ENCODE measurements at regions not wholly inside any gene's neighbourhood (a gene's known extent, or its start where the extent isn't known, plus 50 kb on each side); places are given as distances from the start of the nearest gene placed in this dataset.
"Not testable (repeated sequence)": the region's sequence is repeated elsewhere in the genome, so short reads cannot be mapped to it uniquely, and the experiment has no call there.

DNA sequence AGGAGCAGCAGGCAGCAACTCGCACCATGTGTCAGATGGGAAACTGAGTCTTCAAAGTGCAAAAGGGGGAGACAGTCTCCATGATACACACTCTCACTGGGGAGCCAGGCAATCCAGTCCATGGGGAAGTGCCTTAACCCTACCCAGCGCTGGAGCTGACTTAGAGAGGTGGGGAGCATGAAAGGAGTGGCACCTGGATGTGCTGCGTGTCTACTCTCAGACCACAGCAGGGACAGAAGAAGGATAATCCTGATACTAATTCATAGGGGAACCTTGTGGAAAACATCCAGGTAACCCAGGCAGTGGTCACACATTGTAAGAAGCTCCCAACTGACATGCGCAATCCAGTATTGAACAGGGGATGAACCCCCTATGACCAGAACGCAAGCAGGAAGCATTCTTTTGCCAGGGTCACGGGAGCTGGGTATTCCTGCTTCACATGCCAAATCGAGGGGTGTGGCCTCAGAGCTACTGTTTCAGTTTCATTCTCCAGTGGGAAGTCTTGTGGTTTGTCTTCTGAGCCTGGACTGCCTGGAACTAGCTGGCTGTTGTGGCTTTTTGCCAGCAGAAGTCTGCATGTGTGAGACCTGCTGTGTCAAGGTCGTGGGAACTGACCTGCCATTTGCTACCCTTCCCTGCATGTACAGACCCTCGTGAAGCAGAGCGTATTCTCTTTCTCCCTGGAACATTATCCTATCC is 367.6 kb upstream of the NDN start:
- FAIRE-seq (no peak), DNase-seq (ENCODE audit: low read depth) (no peak)
- Histone ChIP-seq H3K27me3 (ENCODE audit: control insufficient read depth, insufficient read depth, low read length) (no peaks in the 10 kb centered on the region), H3K36me3 (ENCODE audit: control insufficient read depth, insufficient read depth, low read length) (no peaks in the 10 kb centered on the region), H3K4me3 (ENCODE audit: low read depth, low read length) (no peak overlapping the region)
- TF ChIP-seq, protein P1, sequence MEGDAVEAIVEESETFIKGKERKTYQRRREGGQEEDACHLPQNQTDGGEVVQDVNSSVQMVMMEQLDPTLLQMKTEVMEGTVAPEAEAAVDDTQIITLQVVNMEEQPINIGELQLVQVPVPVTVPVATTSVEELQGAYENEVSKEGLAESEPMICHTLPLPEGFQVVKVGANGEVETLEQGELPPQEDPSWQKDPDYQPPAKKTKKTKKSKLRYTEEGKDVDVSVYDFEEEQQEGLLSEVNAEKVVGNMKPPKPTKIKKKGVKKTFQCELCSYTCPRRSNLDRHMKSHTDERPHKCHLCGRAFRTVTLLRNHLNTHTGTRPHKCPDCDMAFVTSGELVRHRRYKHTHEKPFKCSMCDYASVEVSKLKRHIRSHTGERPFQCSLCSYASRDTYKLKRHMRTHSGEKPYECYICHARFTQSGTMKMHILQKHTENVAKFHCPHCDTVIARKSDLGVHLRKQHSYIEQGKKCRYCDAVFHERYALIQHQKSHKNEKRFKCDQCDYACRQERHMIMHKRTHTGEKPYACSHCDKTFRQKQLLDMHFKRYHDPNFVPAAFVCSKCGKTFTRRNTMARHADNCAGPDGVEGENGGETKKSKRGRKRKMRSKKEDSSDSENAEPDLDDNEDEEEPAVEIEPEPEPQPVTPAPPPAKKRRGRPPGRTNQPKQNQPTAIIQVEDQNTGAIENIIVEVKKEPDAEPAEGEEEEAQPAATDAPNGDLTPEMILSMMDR (IDR thresholded peaks at IDR 0.05; ENCODE audit: insufficient read depth, low read length, severe bottlenecking), result no peak

DNA sequence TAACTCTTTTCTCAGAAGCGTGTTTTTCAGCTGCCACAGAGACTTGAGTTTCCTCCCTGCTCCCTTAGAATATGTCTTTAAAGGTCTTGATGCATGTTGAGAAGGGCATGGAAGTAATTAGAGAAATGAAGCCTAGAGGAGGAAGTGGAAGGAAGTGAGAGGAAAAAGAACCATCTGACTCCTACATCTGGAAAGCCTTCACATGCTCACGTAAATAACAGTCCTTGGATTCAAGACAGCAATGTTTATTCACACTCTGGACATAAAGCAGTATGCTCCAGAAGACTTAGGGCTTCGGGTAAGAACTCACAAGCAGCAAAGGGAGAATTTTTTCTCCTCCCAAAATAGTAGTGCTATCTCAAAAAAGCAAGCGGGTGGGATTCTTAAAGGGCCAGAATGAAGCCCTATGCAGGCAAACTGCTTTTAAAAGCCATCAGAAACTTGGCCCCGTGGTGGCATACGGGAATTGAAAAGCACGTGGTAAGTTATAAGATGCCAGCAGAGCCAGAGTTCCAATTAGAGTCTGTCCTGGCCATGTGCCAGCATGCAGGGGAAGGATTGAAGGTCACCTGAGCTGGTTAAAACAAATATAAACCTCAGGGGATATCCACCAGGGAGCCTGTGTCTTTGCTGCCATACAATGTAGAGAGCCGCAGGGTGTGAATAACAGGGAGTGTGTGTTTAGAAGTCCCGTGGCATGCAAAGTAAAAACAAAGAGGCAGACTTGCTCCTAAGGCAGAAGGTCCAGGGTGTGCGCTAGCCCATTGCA is 380.8 kb upstream of the NDN start:
- no peak for DNase-seq (ENCODE audit: low read depth)
- Histone ChIP-seq H3K36me3 (ENCODE audit: control insufficient read depth, insufficient read depth, low read length) (no peaks in the 10 kb centered on the region), H3K27me3 (ENCODE audit: control insufficient read depth, insufficient read depth, low read length) (no peaks in the 10 kb centered on the region), H3K4me3 (ENCODE audit: low read depth, low read length) (no peak overlapping the region)
- TF ChIP-seq, protein P1 (IDR thresholded peaks at IDR 0.05; ENCODE audit: insufficient read depth, low read length, severe bottlenecking), result no peak
- no peak for FAIRE-seq

DNA sequence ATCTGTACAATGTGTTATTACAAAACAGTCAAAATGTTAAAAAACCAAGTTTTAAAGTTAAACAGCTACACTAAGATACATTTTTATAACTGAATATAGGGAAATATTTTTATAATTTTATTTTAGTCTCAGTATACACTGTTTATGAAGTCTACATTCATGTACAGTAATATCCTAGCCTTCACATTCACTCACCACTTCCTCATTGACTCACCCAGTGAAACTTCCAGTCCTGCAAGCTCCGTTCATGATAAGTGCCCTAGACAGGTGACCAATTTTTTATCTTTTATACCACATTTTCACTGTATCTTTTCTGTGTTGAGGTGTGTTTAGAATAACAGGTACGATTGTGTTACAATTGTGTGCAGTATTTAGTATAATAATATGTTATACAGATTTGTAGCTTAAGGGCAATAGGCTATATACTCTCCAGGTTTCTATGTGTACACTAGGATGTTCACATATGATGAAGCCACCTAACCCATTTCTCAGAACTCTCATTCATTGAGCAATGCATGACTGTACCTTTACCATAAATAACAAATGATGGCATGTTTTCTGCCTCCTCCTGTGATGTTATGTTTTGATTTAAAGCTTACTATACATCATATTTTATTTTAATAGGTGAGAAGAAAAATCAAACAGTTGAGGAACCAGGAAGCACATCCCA is 388.4 kb upstream of the NDN start:
- TF ChIP-seq, protein P1 (IDR thresholded peaks at IDR 0.05; ENCODE audit: insufficient read depth, low read length, severe bottlenecking), result no peak
- FAIRE-seq (no peak), DNase-seq (ENCODE audit: low read depth) (peak; percentile 42)
- Histone ChIP-seq H3K27me3 (ENCODE audit: control insufficient read depth, insufficient read depth, low read length) (no peaks in the 10 kb centered on the region), H3K4me3 (ENCODE audit: low read depth, low read length) (no peak overlapping the region), H3K36me3 (ENCODE audit: control insufficient read depth, insufficient read depth, low read length) (no peaks in the 10 kb centered on the region)

DNA sequence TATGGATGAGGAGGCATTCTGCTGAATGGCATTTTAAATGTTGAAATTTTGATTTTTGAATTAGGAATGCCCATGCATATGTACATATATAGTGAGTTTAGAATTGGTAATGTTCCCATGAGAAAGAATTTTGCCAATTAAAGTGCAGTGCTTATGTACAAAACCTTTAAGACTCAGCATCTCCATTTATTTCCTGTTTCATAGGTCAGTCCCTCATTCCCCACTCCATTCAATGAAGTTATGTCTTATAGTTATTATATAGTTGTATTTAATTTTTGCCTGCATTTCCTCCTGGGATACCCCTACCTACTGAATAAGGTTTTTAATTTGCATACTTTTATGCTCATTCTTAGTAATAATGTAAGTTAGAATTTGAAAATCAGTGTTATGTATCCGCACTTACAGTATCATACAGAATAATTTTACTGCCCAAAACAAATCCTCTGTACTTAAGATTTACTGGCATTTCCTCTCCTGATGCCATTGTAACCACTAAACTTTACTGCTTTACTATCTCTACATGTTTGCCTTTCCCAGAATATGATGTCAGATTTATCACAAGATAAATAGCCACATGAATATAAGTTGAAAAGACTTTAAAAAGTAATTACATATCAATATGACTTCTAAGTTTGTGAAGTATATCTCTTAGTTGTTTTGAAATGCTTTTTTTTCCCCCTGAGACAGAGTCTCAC is 389.1 kb upstream of the NDN start:
- FAIRE-seq, result no peak
- TF ChIP-seq, protein P1 (IDR thresholded peaks at IDR 0.05; ENCODE audit: insufficient read depth, low read length, severe bottlenecking), result no peak
- Histone ChIP-seq H3K27me3 (ENCODE audit: control insufficient read depth, insufficient read depth, low read length) (no peaks in the 10 kb centered on the region), H3K36me3 (ENCODE audit: control insufficient read depth, insufficient read depth, low read length) (no peaks in the 10 kb centered on the region), H3K4me3 (ENCODE audit: low read depth, low read length) (no peak overlapping the region)
- DNase-seq (ENCODE audit: low read depth), result no peak

DNA sequence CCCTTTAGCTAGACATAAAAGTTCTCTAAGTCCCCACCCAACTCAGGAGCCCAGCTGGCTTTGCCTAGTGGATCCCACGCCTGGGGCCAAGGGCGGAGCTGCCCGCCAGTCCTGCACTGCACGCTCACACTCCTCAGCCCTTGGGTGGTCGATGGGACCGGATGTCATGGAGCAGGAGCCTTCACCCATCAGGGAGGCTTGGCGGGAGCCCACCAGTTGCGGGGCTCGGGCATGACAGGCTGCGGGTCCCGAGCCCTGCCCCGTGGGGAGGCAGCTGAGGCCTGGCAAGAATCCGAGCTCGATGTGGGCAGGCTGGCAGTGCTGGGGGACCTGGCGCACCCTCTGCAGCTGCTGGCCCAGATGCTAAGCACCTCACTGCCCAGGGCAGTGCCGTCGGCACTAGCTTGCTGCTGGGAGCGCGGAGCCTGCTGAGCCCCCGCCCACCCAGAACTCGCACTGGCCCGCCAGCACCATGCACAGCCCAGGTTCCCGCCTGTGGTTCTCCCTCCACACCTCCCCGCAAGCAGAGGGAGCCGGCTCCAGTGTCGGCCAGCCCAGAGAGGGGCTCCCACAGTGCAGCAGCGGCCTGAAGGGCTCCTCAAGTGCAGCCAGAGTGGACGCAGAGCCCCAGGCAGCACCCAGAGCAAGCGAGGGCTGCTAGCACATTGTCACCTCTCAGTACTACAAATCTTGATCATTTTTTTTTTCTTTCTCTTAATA is 391.4 kb upstream of the NDN start:
- Histone ChIP-seq H3K27me3 (ENCODE audit: control insufficient read depth, insufficient read depth, low read length) (no peaks in the 10 kb centered on the region), H3K4me3 (ENCODE audit: low read depth, low read length) (no peak overlapping the region), H3K36me3 (ENCODE audit: control insufficient read depth, insufficient read depth, low read length) (no peaks in the 10 kb centered on the region)
- DNase-seq (ENCODE audit: low read depth) (no peak), FAIRE-seq (no peak)
- TF ChIP-seq, protein P1 (IDR thresholded peaks at IDR 0.05; ENCODE audit: insufficient read depth, low read length, severe bottlenecking), result no peak

DNA sequence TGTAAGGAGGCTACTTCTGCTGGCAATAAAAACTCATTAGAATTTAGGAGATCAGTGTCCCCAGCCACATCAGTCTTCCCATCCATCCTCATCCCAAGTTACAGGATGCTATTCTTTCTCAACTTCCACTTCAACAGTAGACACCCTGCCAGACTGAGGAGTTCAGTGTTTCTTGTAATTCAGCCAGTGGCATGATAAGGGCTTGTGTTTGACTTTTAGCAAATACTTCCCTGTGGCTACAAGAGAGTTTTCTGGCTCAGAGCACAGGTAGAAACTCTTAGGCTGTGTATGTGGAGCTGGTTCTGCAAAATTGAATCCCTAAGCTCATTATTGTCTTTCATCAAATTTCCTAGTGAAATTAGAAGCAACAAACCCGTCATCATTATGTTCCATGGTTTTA is 401.8 kb upstream of the NDN start:
- not testable (repeated sequence) for H3K27me3 ChIP-seq (ENCODE audit: control insufficient read depth, insufficient read depth, low read length); DNase-seq (ENCODE audit: low read depth); H3K36me3 ChIP-seq (ENCODE audit: control insufficient read depth, insufficient read depth, low read length); FAIRE-seq; H3K4me3 ChIP-seq (ENCODE audit: low read depth, low read length)

DNA sequence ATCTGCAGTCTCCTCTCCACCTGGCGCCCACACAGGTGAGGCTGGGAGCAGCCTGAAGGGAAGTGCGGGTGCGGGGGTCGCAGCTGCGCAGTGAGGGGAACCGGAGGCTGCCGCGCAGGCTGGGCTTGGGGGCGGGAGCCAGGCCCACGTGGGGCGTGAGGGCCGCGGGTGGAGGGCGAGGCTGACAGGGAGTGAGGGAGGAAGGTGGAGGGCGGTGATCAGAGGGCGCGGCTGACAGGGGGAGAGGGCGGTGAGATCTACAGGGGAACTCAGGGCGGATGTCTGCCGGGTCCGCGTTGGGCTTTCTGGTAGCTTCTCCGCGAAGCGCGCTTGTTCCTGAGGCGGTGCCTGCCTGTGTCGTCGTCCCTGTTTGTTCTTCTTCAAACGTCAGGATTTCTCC is 414.4 kb upstream of the NDN start:
- not testable (repeated sequence) for FAIRE-seq; H3K4me3 ChIP-seq (ENCODE audit: low read depth, low read length); H3K36me3 ChIP-seq (ENCODE audit: control insufficient read depth, insufficient read depth, low read length); H3K27me3 ChIP-seq (ENCODE audit: control insufficient read depth, insufficient read depth, low read length); DNase-seq (ENCODE audit: low read depth)

DNA sequence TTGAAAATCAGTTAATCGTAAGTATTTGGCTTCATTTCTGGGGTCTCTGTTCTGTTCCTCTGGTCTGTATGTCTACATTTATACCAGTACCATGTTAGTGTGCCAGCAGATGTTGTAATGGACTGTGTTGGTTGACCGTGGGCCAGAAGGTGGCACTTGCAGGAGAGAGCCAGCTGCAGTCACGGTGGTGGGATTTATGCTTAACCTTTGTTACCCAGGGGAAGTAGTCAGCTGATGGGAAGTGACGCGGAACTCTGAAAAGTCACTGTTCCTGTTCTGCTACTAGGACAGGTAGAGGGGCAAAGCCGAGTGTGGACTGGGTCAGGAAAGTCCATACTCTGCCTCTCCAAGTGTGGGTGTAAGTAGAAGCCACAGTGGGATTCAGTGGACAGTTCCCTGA is 420.4 kb upstream of the NDN start:
- FAIRE-seq; DNase-seq (ENCODE audit: low read depth); H3K4me3 ChIP-seq (ENCODE audit: low read depth, low read length); H3K36me3 ChIP-seq (ENCODE audit: control insufficient read depth, insufficient read depth, low read length); H3K27me3 ChIP-seq (ENCODE audit: control insufficient read depth, insufficient read depth, low read length): not testable (repeated sequence)

Measured in bronchial epithelial cell (primary cell).